ENCODE measurements at regions not wholly inside any gene's neighbourhood (a gene's known extent, or its start where the extent isn't known, plus 50 kb on each side); places are given as distances from the start of the nearest gene placed in this dataset.

DNA sequence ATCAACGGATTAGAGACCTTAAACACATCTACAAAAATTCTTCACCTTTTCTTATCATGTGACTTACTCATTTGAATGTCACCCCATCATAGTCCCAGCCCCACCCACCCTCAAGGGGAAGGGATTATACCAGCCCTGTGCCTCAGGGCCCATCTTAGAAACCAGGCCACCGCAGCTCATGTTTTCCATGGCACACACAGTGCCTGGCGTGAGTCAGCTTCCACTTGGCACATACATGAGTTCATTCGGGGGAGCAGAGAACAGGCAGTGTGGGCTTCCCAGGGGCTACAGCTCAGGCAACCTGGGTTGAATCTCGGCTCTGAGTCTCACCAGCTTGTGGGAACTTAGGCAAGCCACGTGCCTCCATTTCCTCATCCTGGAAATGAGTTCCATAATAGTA is 310.6 kb downstream of the NPHP4 start:
- TF ChIP-seq CTCF (conservative IDR thresholded peaks at IDR 0.05 in 1 of 2, IDR thresholded peaks at IDR 0.05 in 1 of 2; ENCODE audit: low read depth in 1 of 2, low read length in 2 of 2): no peak
- TF ChIP-seq EZH2 (IDR thresholded peaks at IDR 0.05; ENCODE audit: low read length, missing control alignments): no peak

All from fibroblast of lung (primary cell).